ENCODE measurements at regions not wholly inside any gene's neighbourhood (a gene's known extent, or its start where the extent isn't known, plus 50 kb on each side); places are given as distances from the start of the nearest gene placed in this dataset.

DNA sequence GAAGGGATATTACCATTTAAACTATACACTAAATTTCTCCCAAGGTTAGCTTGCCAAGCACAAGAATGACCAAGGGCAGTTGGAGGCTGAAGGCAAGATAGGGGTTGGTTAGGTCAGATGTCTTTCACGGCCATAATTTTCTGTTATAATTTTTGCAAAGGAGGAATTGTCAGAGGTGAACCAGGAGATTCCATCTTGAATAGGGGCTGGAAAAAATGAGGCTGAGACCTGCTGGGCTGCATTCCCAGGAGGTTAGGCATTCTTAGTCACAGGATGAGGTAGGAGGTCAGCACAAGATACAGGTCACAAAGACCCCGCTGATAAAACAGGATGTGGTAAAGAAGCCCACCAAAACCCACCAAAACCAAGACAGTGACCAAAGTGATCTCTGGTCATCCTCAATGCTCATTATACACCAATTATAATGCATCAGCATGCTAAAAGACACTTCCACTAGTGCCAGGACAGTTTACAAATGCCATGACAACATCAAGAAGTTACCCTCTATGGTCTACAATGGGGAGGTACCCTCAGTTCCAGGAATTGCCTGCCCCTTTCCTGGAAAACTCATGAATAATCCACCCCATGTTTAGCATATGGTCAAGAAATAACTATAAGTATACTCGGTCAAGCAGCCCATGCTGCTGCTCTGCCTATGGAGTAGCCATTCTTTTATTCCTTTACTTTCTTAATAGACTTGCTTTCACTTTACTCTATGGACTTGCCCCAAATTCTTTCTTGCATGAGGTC, 371.8 kb upstream of the SULF2 start:
- Histone ChIP-seq H3K4me3 (no peak overlapping the region), H3K9ac (ENCODE audit: control insufficient read depth, insufficient read depth, low read length) (no peak overlapping the region), H3K79me2 (ENCODE audit: control insufficient read depth, insufficient read depth, low read length) (no peaks in the 10 kb centered on the region), H3K36me3 (ENCODE audit: control insufficient read depth in 2 of 2, insufficient read depth in 2 of 2, low read length in 1 of 2) (no peaks in the 10 kb centered on the region), H2AFZ (ENCODE audit: control insufficient read depth, low read depth, low read length) (no peak overlapping the region), H4K20me1 (ENCODE audit: control insufficient read depth, insufficient read depth) (no peaks in the 10 kb centered on the region), H3K27ac (ENCODE audit: control insufficient read depth, insufficient read depth) (no peak overlapping the region), H3K27me3 (replicated peaks in 1 of 2; ENCODE audit: control insufficient read depth in 2 of 2, insufficient read depth in 2 of 2, low read length in 1 of 2) (no peaks in the 10 kb centered on the region; a peak in 2 of 4 replicates), H3K4me1 (ENCODE audit: control insufficient read depth, insufficient read depth, low read length) (no peaks in the 10 kb centered on the region), H3K9me3 (replicated peaks; ENCODE audit: control insufficient read depth, insufficient read depth, low read length) (peaks cover 2% of the 10 kb centered on the region; the same call in 2 of the 3 replicates), H3K4me2 (ENCODE audit: control insufficient read depth, insufficient read depth) (no peak overlapping the region)
- ChIA-PET POLR2A (no interaction called here), CTCF (no interaction called here), SMC1A (ENCODE audit: uncharacterized antibody, unreplicated experiment) (no interaction called here), RAD21 (ENCODE audit: unreplicated experiment) (no interaction called here)
- 13% methylated on average over 3 of the region's 3 CpGs for whole genome bisulfite sequencing (ENCODE audit: insufficient coverage, insufficient replicate concordance, low lambda C conversion rate, missing lambda C conversion rate)
- BruUV-seq (replicated peaks): no TSS peak
- in situ Hi-C loops (cut with MboI) (no loop called here), intact Hi-C loops (cut with micrococcal nuclease; ENCODE audit: unreplicated experiment) (no loop called here)
- no peak for ATAC-seq
- TF ChIP-seq BMI1 (IDR thresholded peaks at IDR 0.05; ENCODE audit: borderline replicate concordance): no peak
- TF ChIP-seq ATF7 (IDR thresholded peaks at IDR 0.05; ENCODE audit: low read depth): no peak
- 0 out of 4 replicates have a peak, but pooled peaks of 1 of the 2 experiments have one; percentile 26 for TF ChIP-seq ETV6 (conservative IDR thresholded peaks at IDR 0.05 in 1 of 2, IDR thresholded peaks at IDR 0.05 in 1 of 2; ENCODE audit: borderline replicate concordance in 1 of 2, low read depth in 1 of 2)
- no peak for TF ChIP-seq SUPT20H (IDR thresholded peaks at IDR 0.05; ENCODE audit: borderline replicate concordance, control insufficient read depth, low read depth, low read length)
- TF ChIP-seq, protein P1, sequence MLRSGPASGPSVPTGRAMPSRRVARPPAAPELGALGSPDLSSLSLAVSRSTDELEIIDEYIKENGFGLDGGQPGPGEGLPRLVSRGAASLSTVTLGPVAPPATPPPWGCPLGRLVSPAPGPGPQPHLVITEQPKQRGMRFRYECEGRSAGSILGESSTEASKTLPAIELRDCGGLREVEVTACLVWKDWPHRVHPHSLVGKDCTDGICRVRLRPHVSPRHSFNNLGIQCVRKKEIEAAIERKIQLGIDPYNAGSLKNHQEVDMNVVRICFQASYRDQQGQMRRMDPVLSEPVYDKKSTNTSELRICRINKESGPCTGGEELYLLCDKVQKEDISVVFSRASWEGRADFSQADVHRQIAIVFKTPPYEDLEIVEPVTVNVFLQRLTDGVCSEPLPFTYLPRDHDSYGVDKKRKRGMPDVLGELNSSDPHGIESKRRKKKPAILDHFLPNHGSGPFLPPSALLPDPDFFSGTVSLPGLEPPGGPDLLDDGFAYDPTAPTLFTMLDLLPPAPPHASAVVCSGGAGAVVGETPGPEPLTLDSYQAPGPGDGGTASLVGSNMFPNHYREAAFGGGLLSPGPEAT (IDR thresholded peaks at IDR 0.05; ENCODE audit: low read depth): no peak
- TF ChIP-seq HSF1 (IDR thresholded peaks at IDR 0.05; ENCODE audit: low read depth, low read length): no peak
- TF ChIP-seq, protein P2, sequence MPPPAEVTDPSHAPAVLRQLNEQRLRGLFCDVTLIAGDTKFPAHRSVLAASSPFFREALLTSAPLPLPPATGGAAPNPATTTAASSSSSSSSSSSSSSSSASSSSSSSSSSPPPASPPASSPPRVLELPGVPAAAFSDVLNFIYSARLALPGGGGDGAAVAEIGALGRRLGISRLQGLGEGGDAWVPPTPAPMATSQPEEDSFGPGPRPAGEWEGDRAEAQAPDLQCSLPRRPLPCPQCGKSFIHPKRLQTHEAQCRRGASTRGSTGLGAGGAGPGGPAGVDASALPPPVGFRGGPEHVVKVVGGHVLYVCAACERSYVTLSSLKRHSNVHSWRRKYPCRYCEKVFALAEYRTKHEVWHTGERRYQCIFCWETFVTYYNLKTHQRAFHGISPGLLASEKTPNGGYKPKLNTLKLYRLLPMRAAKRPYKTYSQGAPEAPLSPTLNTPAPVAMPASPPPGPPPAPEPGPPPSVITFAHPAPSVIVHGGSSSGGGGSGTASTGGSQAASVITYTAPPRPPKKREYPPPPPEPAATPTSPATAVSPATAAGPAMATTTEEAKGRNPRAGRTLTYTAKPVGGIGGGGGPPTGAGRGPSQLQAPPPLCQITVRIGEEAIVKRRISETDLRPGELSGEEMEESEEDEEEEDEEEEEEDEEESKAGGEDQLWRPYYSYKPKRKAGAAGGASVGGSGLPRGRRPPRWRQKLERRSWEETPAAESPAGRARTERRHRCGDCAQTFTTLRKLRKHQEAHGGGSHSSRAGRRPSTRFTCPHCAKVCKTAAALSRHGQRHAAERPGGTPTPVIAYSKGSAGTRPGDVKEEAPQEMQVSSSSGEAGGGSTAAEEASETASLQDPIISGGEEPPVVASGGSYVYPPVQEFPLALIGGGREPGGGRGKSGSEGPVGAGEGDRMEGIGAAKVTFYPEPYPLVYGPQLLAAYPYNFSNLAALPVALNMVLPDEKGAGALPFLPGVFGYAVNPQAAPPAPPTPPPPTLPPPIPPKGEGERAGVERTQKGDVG (CRISPR knock-in tag; IDR thresholded peaks at IDR 0.05): no peak
- no peak for FAIRE-seq
- no peak for DNase-seq (ENCODE audit: low read depth, low spot score)
